ENCODE measurements at regions not wholly inside any gene's neighbourhood (a gene's known extent, or its start where the extent isn't known, plus 50 kb on each side); places are given as distances from the start of the nearest gene placed in this dataset.

- TF ChIP-seq, protein P1, sequence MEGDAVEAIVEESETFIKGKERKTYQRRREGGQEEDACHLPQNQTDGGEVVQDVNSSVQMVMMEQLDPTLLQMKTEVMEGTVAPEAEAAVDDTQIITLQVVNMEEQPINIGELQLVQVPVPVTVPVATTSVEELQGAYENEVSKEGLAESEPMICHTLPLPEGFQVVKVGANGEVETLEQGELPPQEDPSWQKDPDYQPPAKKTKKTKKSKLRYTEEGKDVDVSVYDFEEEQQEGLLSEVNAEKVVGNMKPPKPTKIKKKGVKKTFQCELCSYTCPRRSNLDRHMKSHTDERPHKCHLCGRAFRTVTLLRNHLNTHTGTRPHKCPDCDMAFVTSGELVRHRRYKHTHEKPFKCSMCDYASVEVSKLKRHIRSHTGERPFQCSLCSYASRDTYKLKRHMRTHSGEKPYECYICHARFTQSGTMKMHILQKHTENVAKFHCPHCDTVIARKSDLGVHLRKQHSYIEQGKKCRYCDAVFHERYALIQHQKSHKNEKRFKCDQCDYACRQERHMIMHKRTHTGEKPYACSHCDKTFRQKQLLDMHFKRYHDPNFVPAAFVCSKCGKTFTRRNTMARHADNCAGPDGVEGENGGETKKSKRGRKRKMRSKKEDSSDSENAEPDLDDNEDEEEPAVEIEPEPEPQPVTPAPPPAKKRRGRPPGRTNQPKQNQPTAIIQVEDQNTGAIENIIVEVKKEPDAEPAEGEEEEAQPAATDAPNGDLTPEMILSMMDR (IDR thresholded peaks at IDR 0.05) = no peak
- TF ChIP-seq POLR2A (IDR thresholded peaks at IDR 0.05; ENCODE audit: low read depth) = no peak
- no peak for TF ChIP-seq POLR2AphosphoS5 (IDR thresholded peaks at IDR 0.05)
Observed at GRCh38 chr15:29440541-29440940, 170.9 kb upstream of the NSMCE3 start.
